GM23338 (cell line): ENCODE measurements at regions not wholly inside any gene's neighbourhood (a gene's known extent, or its start where the extent isn't known, plus 50 kb on each side); places are given as distances from the start of the nearest gene placed in this dataset.

Source experiments
- ATAC-seq: fragments of 200-7000 bp; cut with Tn5 transposase; 3 replicates; pipeline ENCODE4 v1.9.1; 2020
- DNase-seq: peaks from one replicate; pipeline ENCODE4 v3.0.0-alpha.2; 2015; ENCODE audit warnings: low spot score
- H2AFZ ChIP-seq: fragments of 200-600 bp; sonication (generic); 2 replicates; pipeline ENCODE4 v1.8.0; 2016; ENCODE audit warnings: antibody characterized with exemption, mild to moderate bottlenecking, moderate library complexity
- H3F3A ChIP-seq: fragments of 200-600 bp; sonication (generic); replicated peaks from 2 replicates; pipeline ENCODE4 v1.8.0; 2017; ENCODE audit warnings: antibody characterized with exemption, mixed run types, low read depth
- H3K27ac ChIP-seq: fragments of 200-600 bp; sonication (generic); 2 replicates; pipeline ENCODE4 v1.6.1; 2016; ENCODE audit warnings: low read depth
- H3K27me3 ChIP-seq: fragments of 200-600 bp; sonication (generic); 2 replicates; pipeline ENCODE4 v1.8.0; 2016; ENCODE audit warnings: mild to moderate bottlenecking, mixed run types, moderate library complexity; ENCODE audit not compliant: insufficient read depth
- H3K36me3 ChIP-seq: fragments of 200-600 bp; sonication (generic); 2 replicates; pipeline ENCODE4 v1.8.0; 2016; ENCODE audit warnings: mild to moderate bottlenecking; ENCODE audit not compliant: insufficient read depth
- H3K4me1 ChIP-seq: fragments of 200-600 bp; sonication (generic); 2 replicates; pipeline ENCODE4 v1.8.0; 2016; ENCODE audit warnings: mild to moderate bottlenecking, moderate library complexity; ENCODE audit not compliant: insufficient read depth
- H3K4me2 ChIP-seq: fragments of 200-600 bp; sonication (generic); 2 replicates; pipeline ENCODE4 v1.7.1; 2017; ENCODE audit warnings: mixed run types
- H3K4me3 ChIP-seq: fragments of 200-600 bp; sonication (generic); 2 replicates; pipeline ENCODE4 v1.6.1; 2016; ENCODE audit warnings: mixed run types
- H3K79me2 ChIP-seq: fragments of 200-600 bp; sonication (generic); replicated peaks from 2 replicates; pipeline ENCODE4 v1.8.0; 2017; ENCODE audit warnings: mild to moderate bottlenecking; ENCODE audit not compliant: insufficient read depth
- H3K9me2 ChIP-seq: fragments of 200-600 bp; sonication (generic); 2 replicates; pipeline ENCODE4 v1.8.0; 2017; ENCODE audit not compliant: insufficient read depth
- H4K20me1 ChIP-seq: fragments of 200-600 bp; sonication (generic); replicated peaks from 2 replicates; pipeline ENCODE4 v1.8.0; 2017; ENCODE audit warnings: mild to moderate bottlenecking; ENCODE audit not compliant: insufficient read depth
- H3K27ac Mint-ChIP-seq: 2 replicates; pipeline ENCODE4 v1.8.0; 2020; ENCODE audit warnings: inconsistent platforms, mild to moderate bottlenecking, moderate library complexity, mixed read lengths
- H3K27me3 Mint-ChIP-seq: 3 replicates; pipeline ENCODE4 v1.8.0; 2022; ENCODE audit warnings: low read depth, mild to moderate bottlenecking, moderate library complexity, mixed read lengths, inconsistent platforms; ENCODE audit not compliant: insufficient read depth, poor library complexity
- H3K36me3 Mint-ChIP-seq: 3 replicates; pipeline ENCODE4 v1.8.0; 2021; ENCODE audit warnings: low read depth, mild to moderate bottlenecking, inconsistent platforms, moderate library complexity, mixed read lengths
- H3K4me1 Mint-ChIP-seq: 3 replicates; pipeline ENCODE4 v1.8.0; 2020; ENCODE audit warnings: mild to moderate bottlenecking, inconsistent platforms, mixed read lengths
- H3K4me3 Mint-ChIP-seq: 3 replicates; pipeline ENCODE4 v1.8.0; 2021; ENCODE audit warnings: moderate library complexity, mild to moderate bottlenecking, inconsistent platforms, mixed read lengths
- H3K9me3 Mint-ChIP-seq: 3 replicates; pipeline ENCODE4 v1.8.0; 2020; ENCODE audit warnings: moderate library complexity, mild to moderate bottlenecking, inconsistent platforms, mixed read lengths
- CREB1 ChIP-seq: fragments of 250-450 bp; sonication (Bioruptor Pico); IDR thresholded peaks from 2 replicates; pipeline ENCODE4 v1.5.0; 2020; ENCODE audit warnings: low read depth, mild to moderate bottlenecking, moderate library complexity
- CTCF ChIP-seq, 2 experiments: fragments of 200-600 bp in 1 of 2; sonication (generic) in 1 of 2; conservative IDR thresholded peaks; 2 replicates each; pipeline versions ENCODE4 v1.5.1 to v1.6.1; 2016 to 2017; ENCODE audit warnings: antibody characterized with exemption in 2 of 2, low read depth in 2 of 2, mild to moderate bottlenecking in 2 of 2, moderate library complexity in 1 of 2
- ETS1 ChIP-seq: IDR thresholded peaks from 2 replicates; pipeline ENCODE4 v1.6.1; 2016; ENCODE audit warnings: antibody characterized with exemption
- EZH2 ChIP-seq: fragments of 200-600 bp; sonication (generic); IDR thresholded peaks from one replicate; pipeline ENCODE4 v1.8.0; 2017; ENCODE audit warnings: antibody characterized with exemption, mild to moderate bottlenecking, low read depth; ENCODE audit not compliant: unreplicated experiment
- EZH2phosphoT487 ChIP-seq: fragments of 200-600 bp; sonication (generic); IDR thresholded peaks from one replicate; pipeline ENCODE4 v1.8.1; 2018; ENCODE audit warnings: antibody characterized with exemption; ENCODE audit not compliant: unreplicated experiment
- JUNB ChIP-seq: IDR thresholded peaks from one replicate; pipeline ENCODE4 v1.6.1; 2016; ENCODE audit warnings: antibody characterized with exemption; ENCODE audit not compliant: unreplicated experiment
- NANOG ChIP-seq: IDR thresholded peaks from 2 replicates; pipeline ENCODE4 v1.6.1; 2016; ENCODE audit warnings: antibody characterized with exemption, borderline replicate concordance
- POLR2AphosphoS5 ChIP-seq: IDR thresholded peaks from 2 replicates; pipeline ENCODE4 v1.6.1; 2016; ENCODE audit warnings: antibody characterized with exemption, low read depth
- REST ChIP-seq: IDR thresholded peaks from one replicate; pipeline ENCODE4 v1.6.1; 2018; ENCODE audit warnings: antibody characterized with exemption; ENCODE audit not compliant: unreplicated experiment
- STAT1 ChIP-seq: IDR thresholded peaks from one replicate; pipeline ENCODE4 v1.6.1; 2016; ENCODE audit warnings: antibody characterized with exemption; ENCODE audit not compliant: unreplicated experiment
- ZNF114 ChIP-seq: fragments of 250-450 bp; sonication (Bioruptor Pico); IDR thresholded peaks from 2 replicates; pipeline ENCODE4 v1.5.0; 2020; ENCODE audit warnings: mild to moderate bottlenecking, moderate library complexity
- ZNF331 ChIP-seq: fragments of 250-450 bp; sonication (Bioruptor Pico); IDR thresholded peaks from 2 replicates; pipeline ENCODE4 v1.5.0; 2020; ENCODE audit warnings: low read depth, mild to moderate bottlenecking, moderate library complexity
- TF ChIP-seq, protein P1 (sequence below): fragments of 250-450 bp; sonication (Bioruptor Pico); IDR thresholded peaks from 2 replicates; pipeline ENCODE4 v1.5.0; 2020; ENCODE audit warnings: mild to moderate bottlenecking, moderate library complexity

DNA sequence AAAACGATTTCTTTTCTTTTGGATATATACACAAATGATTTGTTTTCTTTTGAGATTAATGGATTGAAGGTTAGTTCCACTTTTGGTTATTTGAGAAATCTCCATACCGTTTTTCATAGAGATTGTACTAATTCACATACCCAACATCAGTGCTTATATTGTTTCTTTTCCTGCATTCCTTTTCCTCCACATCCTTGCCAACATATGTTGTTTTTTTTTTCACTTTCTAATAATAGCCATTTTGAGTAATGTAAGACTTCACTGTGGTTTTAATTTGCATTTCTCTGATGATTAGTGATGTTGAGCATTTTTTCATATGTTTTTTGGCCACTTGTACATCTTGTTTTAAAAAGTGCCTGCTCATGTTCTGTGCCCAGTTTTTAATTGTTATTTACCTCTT lies 846.4 kb upstream of the EYS start:
- Mint-ChIP-seq H3K27ac (no peak overlapping the region), H3K4me3 (no peak overlapping the region), H3K9me3 (peaks cover 55% of the 10 kb centered on the region), H3K36me3 (peaks cover 39% of the 10 kb centered on the region; the same call in 2 of the 3 replicates), H3K27me3 (peaks cover 3% of the 10 kb centered on the region), H3K4me1 (no peaks in the 10 kb centered on the region)
- Histone ChIP-seq H3K4me3 (no peak overlapping the region), H3K4me2 (no peak overlapping the region), H3F3A (no peaks in the 10 kb centered on the region), H3K36me3 (no peaks in the 10 kb centered on the region), H3K9me2 (0 out of 2 replicates have a peak, but pooled peaks cover 6% of the 10 kb centered on the region), H2AFZ (no peak overlapping the region), H3K27ac (no peak overlapping the region), H4K20me1 (no peaks in the 10 kb centered on the region), H3K79me2 (no peaks in the 10 kb centered on the region), H3K4me1 (no peaks in the 10 kb centered on the region), H3K27me3 (no peaks in the 10 kb centered on the region)
- TF ChIP-seq POLR2AphosphoS5 (no peak), EZH2 (no peak), ZNF114 (CRISPR knock-in tag) (no peak), STAT1 (no peak), REST (no peak), ETS1 (no peak), NANOG (no peak), JUNB (no peak), EZH2phosphoT487 (no peak), CTCF (conservative IDR thresholded peaks at IDR 0.05; ENCODE audit: low read depth in 2 of 2) (no peak), ZNF331 (no peak), CREB1 (no peak)
- TF ChIP-seq, protein P1, sequence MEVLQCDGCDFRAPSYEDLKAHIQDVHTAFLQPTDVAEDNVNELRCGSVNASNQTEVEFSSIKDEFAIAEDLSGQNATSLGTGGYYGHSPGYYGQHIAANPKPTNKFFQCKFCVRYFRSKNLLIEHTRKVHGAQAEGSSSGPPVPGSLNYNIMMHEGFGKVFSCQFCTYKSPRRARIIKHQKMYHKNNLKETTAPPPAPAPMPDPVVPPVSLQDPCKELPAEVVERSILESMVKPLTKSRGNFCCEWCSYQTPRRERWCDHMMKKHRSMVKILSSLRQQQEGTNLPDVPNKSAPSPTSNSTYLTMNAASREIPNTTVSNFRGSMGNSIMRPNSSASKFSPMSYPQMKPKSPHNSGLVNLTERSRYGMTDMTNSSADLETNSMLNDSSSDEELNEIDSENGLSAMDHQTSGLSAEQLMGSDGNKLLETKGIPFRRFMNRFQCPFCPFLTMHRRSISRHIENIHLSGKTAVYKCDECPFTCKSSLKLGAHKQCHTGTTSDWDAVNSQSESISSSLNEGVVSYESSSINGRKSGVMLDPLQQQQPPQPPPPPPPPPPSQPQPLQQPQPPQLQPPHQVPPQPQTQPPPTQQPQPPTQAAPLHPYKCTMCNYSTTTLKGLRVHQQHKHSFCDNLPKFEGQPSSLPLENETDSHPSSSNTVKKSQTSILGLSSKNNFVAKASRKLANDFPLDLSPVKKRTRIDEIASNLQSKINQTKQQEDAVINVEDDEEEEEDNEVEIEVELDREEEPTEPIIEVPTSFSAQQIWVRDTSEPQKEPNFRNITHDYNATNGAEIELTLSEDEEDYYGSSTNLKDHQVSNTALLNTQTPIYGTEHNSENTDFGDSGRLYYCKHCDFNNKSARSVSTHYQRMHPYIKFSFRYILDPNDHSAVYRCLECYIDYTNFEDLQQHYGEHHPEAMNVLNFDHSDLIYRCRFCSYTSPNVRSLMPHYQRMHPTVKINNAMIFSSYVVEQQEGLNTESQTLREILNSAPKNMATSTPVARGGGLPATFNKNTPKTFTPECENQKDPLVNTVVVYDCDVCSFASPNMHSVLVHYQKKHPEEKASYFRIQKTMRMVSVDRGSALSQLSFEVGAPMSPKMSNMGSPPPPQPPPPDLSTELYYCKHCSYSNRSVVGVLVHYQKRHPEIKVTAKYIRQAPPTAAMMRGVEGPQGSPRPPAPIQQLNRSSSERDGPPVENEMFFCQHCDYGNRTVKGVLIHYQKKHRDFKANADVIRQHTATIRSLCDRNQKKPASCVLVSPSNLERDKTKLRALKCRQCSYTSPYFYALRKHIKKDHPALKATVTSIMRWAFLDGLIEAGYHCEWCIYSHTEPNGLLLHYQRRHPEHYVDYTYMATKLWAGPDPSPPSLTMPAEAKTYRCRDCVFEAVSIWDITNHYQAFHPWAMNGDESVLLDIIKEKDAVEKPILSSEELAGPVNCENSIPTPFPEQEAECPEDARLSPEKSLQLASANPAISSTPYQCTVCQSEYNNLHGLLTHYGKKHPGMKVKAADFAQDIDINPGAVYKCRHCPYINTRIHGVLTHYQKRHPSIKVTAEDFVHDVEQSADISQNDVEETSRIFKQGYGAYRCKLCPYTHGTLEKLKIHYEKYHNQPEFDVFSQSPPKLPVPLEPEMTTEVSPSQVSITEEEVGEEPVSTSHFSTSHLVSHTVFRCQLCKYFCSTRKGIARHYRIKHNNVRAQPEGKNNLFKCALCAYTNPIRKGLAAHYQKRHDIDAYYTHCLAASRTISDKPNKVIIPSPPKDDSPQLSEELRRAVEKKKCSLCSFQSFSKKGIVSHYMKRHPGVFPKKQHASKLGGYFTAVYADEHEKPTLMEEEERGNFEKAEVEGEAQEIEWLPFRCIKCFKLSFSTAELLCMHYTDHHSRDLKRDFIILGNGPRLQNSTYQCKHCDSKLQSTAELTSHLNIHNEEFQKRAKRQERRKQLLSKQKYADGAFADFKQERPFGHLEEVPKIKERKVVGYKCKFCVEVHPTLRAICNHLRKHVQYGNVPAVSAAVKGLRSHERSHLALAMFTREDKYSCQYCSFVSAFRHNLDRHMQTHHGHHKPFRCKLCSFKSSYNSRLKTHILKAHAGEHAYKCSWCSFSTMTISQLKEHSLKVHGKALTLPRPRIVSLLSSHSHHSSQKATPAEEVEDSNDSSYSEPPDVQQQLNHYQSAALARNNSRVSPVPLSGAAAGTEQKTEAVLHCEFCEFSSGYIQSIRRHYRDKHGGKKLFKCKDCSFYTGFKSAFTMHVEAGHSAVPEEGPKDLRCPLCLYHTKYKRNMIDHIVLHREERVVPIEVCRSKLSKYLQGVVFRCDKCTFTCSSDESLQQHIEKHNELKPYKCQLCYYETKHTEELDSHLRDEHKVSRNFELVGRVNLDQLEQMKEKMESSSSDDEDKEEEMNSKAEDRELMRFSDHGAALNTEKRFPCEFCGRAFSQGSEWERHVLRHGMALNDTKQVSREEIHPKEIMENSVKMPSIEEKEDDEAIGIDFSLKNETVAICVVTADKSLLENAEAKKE: no peak
- DNase-seq (no peak), ATAC-seq (no peak)
